ENCODE measurements at regions not wholly inside any gene's neighbourhood (a gene's known extent, or its start where the extent isn't known, plus 50 kb on each side); places are given as distances from the start of the nearest gene placed in this dataset.
"Not testable (repeated sequence)": the region's sequence is repeated elsewhere in the genome, so short reads cannot be mapped to it uniquely, and the experiment has no call there.

DNA sequence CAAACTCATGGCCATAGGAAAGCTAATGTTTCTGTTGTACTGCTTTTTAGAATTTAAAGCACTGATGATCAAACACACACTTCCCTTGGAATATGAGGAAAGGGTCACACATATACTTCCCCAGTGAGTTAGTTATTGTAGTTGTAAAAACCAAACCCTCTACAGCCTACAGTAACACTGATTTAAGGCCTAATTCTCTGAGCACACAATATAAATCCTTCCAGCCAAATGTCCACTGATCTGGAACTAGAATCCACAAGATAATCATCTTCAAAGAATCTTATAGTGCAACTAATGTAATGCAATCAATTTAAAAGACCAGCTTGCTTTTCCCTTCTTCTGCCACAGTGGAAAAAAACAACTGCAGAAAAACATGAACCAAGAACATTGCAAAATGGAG, 219.3 kb downstream of the CAAP1 start:
- CTCF ChIA-PET = interaction anchor here (1.4 kb wide), 1 partner anchor 17 kb away, joined by 3 read pairs; no protein-coding TSS in a partner anchor
- H3K36me3 Mint-ChIP-seq (ENCODE audit: low read depth) = no peaks in the 10 kb centered on the region
- TF ChIP-seq, protein P1, sequence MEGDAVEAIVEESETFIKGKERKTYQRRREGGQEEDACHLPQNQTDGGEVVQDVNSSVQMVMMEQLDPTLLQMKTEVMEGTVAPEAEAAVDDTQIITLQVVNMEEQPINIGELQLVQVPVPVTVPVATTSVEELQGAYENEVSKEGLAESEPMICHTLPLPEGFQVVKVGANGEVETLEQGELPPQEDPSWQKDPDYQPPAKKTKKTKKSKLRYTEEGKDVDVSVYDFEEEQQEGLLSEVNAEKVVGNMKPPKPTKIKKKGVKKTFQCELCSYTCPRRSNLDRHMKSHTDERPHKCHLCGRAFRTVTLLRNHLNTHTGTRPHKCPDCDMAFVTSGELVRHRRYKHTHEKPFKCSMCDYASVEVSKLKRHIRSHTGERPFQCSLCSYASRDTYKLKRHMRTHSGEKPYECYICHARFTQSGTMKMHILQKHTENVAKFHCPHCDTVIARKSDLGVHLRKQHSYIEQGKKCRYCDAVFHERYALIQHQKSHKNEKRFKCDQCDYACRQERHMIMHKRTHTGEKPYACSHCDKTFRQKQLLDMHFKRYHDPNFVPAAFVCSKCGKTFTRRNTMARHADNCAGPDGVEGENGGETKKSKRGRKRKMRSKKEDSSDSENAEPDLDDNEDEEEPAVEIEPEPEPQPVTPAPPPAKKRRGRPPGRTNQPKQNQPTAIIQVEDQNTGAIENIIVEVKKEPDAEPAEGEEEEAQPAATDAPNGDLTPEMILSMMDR (IDR thresholded peaks at IDR 0.05) = no peak
- no peaks in the 10 kb centered on the region for H3K27me3 Mint-ChIP-seq
- no peaks in the 10 kb centered on the region for H3K4me1 Mint-ChIP-seq (ENCODE audit: low read depth)
- no peak overlapping the region for H3K4me3 Mint-ChIP-seq
- POLR2A ChIA-PET = no interaction called here
- ATAC-seq (no peak), DNase-seq (no peak)
- no peaks in the 10 kb centered on the region for H3K9me3 Mint-ChIP-seq
- intact Hi-C loops (cut with micrococcal nuclease) = no loop called here
- no peak overlapping the region for H3K27ac Mint-ChIP-seq

DNA sequence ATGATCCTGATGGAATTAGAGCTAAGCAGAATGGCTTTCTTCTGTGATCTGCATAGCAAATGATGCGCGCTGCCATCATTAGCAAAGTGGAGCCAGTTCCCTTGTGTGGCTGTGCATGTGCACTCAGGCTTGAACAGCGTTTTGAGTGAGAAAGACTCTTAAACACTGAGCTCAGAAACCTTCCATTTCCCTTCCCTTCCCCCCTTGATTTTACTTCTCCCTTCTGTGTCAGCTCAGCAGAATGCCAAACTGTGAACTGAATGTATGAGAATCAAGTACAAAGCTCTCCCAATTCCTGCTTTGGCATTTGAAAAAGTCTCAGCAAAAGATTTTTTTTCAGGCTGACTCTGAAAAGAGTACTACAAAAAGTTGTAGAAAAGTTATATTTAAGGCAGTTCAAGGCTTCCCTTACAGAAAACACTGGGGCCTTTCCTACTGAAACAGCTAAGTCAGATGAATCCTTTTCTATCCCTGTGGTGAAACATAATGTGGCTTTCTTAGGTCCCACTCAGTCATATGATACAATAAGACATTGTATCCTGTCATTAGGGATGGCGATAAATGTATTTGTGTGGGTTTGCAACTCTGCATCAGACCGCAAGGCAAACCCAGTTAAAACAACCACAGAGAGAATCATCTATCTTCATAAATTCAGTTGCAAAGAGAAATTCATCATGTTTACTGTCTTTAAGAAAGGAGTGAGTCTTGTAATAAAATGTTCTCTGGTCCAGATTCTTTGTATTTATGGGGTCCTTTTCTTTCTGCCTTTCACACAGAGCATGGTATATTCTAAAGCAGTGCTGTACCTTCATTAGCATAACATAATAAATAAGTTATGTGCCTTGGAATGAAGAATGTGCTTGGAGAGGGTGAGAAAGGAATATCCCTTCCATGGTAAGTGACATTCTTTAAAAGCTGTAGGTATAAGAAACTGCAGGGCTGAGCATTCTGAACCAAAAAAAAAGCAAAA, 222.6 kb downstream of the CAAP1 start:
- intact Hi-C loops (cut with micrococcal nuclease) = no loop called here
- H3K27me3 Mint-ChIP-seq = no peaks in the 10 kb centered on the region
- CTCF ChIA-PET = no interaction called here
- no peak overlapping the region for H3K4me3 Mint-ChIP-seq
- ATAC-seq = no peak
- H3K9me3 Mint-ChIP-seq = no peaks in the 10 kb centered on the region
- H3K36me3 Mint-ChIP-seq (ENCODE audit: low read depth) = no peaks in the 10 kb centered on the region
- no peaks in the 10 kb centered on the region for H3K4me1 Mint-ChIP-seq (ENCODE audit: low read depth)
- TF ChIP-seq, protein P1 (IDR thresholded peaks at IDR 0.05) = no peak
- H3K27ac Mint-ChIP-seq = no peak overlapping the region
- POLR2A ChIA-PET = no interaction called here
- DNase-seq = no peak

DNA sequence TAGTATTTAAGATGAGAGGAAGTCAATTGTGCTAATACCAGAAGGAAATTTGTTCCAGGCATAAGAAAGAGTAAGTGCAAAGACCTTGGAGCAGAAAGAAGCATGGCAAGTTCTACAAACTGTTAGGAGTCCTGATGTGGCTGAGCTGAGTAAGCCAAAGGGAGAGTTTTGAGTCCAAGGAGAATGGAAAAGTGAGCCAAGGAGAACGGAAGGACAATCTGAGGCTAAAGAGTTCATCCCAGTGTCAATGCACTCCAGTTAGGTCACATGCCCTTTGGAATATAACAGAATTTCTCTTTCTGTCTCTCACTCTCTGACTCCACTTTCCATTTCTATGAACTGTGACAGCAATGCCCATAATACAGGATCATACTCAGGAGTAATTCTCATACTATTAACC, 224.7 kb downstream of the CAAP1 start:
- no peaks in the 10 kb centered on the region for H3K4me1 Mint-ChIP-seq (ENCODE audit: low read depth)
- H3K27ac Mint-ChIP-seq = no peak overlapping the region
- H3K4me3 Mint-ChIP-seq = no peak overlapping the region
- POLR2A ChIA-PET = no interaction called here
- TF ChIP-seq, protein P1 (IDR thresholded peaks at IDR 0.05) = no peak
- H3K9me3 Mint-ChIP-seq = no peaks in the 10 kb centered on the region
- no peaks in the 10 kb centered on the region for H3K27me3 Mint-ChIP-seq
- ATAC-seq (no peak), DNase-seq (no peak)
- no peaks in the 10 kb centered on the region for H3K36me3 Mint-ChIP-seq (ENCODE audit: low read depth)
- CTCF ChIA-PET = no interaction called here
- intact Hi-C loops (cut with micrococcal nuclease) = no loop called here

DNA sequence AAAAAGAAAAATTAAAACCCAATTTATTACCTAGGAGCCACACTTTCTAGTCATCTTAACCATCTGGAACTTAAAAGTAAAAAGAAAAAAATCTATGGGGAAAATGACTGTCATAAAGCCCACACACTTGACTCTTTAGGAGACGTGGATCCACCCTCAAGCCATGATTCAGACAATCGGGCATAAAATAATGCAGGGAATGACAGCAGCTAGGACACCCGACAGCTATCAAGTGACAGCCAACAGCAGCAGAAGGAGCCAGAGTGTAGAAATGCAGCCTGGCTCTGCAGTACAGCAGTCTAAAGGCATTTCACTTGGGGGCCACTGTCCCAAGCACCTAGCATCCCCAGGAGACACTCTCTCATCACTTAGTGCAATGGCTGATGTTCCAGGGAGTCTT, 226.9 kb downstream of the CAAP1 start:
- ChIA-PET POLR2A (no interaction called here), CTCF (no interaction called here)
- no peak for ATAC-seq
- no peak for DNase-seq
- Mint-ChIP-seq H3K36me3 (ENCODE audit: low read depth) (no peaks in the 10 kb centered on the region), H3K9me3 (peaks cover 2% of the 10 kb centered on the region), H3K27ac (no peak overlapping the region), H3K4me3 (no peak overlapping the region), H3K27me3 (no peaks in the 10 kb centered on the region), H3K4me1 (ENCODE audit: low read depth) (no peaks in the 10 kb centered on the region)
- TF ChIP-seq, protein P1 (IDR thresholded peaks at IDR 0.05) = no peak
- intact Hi-C loops (cut with micrococcal nuclease) = no loop called here

DNA sequence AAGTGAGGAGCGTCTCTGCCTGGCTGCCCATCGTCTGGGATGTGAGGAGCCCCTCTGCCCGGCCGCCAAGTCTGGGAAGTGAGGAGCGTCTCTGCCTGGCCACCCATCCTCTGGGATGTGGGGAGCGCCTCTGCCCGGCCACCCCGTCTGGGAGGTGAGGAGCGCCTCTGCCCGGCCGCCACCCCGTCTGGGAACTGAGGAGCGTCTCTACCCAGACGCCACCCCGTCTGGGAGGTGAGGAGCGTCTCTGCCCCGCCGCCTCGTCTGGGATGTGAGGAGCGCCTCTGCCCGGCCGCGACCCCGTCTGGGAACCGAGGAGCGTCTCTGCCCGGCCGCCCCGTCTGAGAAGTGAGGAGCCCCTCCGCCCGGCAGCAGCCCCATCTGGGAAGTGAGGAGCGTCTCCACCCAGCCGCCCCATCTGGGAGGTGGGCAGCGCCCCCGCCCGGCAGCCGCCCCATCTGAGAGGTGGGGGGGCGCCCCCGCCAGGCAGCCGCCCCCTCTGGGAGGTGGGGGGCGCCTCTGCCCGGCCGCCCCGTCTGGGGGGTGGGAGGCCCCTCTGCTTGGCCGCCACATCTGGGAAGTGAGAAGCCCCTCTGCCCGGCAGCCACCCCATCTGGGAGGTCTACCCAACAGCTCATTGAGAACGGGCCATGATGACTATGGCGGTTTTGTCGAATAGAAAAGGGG, 228.4 kb downstream of the CAAP1 start:
- H3K4me3 Mint-ChIP-seq; ATAC-seq; H3K4me1 Mint-ChIP-seq (ENCODE audit: low read depth); POLR2A ChIA-PET; H3K27me3 Mint-ChIP-seq; CTCF ChIA-PET; intact Hi-C loops (cut with micrococcal nuclease); H3K9me3 Mint-ChIP-seq; H3K27ac Mint-ChIP-seq; DNase-seq; H3K36me3 Mint-ChIP-seq (ENCODE audit: low read depth): not testable (repeated sequence)
